VCaP (cell line): ENCODE measurements at regions not wholly inside any gene's neighbourhood (a gene's known extent, or its start where the extent isn't known, plus 50 kb on each side); places are given as distances from the start of the nearest gene placed in this dataset.

Experiments used
- H3K27ac ChIP-seq: fragments of 450-650 bp; 2 replicates; pipeline ENCODE4 v1.5.1; 2017
- TF ChIP-seq, protein P1 (sequence below): fragments of 450-650 bp; conservative IDR thresholded peaks from 2 replicates; pipeline ENCODE4 v1.5.1; 2017; ENCODE audit warnings: mild to moderate bottlenecking, moderate library complexity

DNA sequence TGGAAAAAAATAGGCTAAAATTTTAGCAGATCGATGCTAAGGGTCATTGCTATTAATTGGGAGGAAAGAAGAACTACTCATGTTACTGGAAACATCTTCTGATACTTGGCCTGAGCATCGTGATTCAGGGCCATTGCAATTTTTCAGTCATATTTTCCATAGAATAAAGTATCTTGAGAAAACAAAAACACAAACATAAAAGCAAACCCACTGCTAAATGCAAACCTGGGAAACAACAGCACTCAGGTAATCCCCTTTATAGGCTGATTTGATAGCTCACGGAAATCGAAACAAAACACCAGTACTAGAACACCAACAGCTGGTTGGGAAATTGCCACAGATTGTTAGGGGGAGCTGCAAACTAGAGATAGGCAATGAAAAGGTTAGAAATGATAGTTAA is 172.9 kb upstream of the ESRRG start:
- TF ChIP-seq, protein P1, sequence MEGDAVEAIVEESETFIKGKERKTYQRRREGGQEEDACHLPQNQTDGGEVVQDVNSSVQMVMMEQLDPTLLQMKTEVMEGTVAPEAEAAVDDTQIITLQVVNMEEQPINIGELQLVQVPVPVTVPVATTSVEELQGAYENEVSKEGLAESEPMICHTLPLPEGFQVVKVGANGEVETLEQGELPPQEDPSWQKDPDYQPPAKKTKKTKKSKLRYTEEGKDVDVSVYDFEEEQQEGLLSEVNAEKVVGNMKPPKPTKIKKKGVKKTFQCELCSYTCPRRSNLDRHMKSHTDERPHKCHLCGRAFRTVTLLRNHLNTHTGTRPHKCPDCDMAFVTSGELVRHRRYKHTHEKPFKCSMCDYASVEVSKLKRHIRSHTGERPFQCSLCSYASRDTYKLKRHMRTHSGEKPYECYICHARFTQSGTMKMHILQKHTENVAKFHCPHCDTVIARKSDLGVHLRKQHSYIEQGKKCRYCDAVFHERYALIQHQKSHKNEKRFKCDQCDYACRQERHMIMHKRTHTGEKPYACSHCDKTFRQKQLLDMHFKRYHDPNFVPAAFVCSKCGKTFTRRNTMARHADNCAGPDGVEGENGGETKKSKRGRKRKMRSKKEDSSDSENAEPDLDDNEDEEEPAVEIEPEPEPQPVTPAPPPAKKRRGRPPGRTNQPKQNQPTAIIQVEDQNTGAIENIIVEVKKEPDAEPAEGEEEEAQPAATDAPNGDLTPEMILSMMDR: no peak
- H3K27ac ChIP-seq: no peak overlapping the region

DNA sequence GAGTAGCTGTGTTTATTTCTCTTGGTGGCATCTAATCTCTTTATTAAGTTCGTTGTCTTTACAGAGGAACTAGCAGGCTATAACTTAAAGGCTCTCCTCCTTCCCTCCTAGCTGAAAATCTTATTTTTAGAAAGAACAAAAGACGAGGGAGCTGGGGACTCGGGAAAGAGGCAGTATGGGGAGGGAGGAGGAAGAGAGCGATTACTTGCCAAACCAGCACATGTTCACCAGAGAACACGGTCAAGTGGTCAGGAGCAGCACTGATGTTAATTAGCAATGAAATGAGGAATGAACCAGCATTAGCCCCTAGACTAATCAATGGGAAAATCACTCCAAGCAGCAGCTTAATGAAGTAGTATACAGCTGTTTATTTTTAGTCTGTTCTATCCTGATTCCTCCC is 171.3 kb upstream of the ESRRG start:
- no peak overlapping the region for H3K27ac ChIP-seq
- TF ChIP-seq, protein P1: no peak

DNA sequence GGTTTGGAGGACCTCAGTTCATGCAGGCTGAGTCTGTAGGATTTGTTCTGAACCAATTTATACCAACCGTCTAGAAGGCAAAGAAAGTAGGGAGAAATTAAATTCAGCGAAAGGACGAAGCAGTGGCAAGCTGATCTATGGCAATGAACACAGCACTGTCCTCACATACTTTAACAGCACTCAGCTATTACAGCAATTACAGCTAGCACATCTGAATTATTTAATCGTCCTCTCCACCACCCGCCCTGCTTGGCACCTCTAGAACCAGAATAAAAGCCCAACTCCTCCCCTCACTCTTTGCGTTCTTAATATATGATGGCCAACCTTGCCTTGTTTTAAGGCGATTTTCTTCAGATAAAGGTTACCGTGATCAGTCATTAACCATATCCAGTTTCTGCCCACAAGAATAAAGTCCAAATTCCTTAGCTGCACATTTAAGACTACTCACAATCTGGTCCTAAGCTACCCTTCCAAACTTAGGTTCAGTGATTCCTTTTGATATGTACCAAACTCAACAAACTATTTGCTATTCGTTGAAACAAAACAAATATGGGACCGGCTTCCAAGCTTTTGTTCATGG is 169.4 kb upstream of the ESRRG start:
- H3K27ac ChIP-seq: no peak overlapping the region
- TF ChIP-seq, protein P1: no peak

DNA sequence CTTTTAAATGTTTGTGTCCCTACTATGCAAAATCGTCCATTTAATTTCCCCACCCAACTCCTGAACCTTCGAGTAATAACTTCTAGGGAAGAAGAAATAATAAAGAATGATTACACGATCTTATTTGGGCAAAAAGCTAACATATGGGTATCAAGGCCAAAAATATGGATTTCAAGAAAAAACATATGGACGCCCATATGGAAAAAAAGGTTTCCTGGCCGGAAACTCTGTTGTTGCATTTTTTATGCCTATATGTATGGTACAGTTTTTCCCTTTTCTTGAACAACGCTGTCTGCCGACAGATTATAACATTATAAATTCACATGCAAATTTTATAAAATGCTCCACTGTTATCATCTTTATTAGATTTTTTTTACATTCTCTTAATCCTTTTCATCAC is 167.6 kb upstream of the ESRRG start:
- H3K27ac ChIP-seq: no peak overlapping the region
- TF ChIP-seq, protein P1: no peak

DNA sequence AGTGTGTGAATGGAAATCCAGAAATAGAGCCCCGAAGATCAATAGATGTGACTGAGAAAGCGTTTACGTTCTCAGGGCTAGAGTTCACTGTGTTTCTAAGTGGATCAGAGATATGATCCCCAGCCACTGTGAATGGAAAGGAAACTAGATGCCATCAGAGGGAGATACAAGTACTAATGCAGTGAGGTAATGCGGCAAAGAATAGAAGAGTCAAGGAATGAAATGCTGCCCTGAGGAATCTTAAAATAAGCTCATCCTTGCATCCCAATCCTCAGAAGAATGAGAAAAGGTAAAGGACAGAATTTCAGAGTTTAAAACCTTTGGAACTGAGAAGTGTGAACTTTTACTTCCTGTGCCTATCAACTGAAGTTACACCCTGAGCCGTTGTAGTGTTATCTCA is 165.5 kb upstream of the ESRRG start:
- H3K27ac ChIP-seq: no peak overlapping the region
- TF ChIP-seq, protein P1: no peak

DNA sequence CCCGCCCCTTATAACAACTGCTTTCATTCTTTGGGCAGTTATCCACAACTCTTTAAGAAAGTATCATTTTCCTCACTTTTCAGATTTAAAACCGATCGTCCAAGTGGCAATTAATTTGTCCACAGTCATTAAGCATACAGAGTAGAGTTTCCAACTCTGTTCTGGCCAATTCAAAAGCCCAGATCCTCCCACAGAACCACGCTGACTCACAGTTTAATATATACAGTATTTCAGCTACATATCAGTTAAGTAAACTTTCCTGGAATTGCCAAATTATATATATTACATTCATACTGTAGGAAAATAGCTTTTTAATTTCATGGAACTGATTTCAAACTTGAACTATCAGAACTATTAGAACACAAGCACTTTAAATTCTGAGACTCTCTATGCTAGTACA is 163.8 kb upstream of the ESRRG start:
- no peak overlapping the region for H3K27ac ChIP-seq
- TF ChIP-seq, protein P1: no peak

DNA sequence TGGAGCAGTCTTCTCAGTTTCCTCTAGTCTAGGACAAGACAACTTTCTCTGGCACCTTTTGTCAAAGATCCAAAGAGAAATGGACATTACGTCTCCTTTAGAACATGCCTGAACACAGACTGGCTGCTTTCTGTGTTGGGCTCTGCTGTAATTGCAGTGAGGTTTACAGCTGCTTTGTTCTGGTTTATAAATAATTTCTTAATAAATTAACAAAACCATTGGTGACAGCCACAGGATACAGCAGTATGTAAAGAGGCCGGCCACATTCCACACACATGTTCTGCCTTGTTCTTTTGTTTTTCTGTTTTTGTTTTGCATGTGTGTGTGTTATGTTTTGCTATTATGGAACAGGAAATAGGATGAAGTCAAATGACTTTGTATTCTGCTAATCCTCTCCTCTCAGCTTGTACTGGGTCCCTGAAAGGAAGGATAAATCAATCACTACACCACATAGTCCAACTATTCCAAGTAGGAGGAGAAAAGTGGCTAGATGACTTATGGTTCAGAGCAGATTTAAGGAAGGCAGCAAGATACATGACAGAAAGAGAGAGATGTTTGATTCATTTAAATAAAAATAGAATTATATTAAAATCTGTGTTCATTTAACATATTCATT is 161.5 kb upstream of the ESRRG start:
- no peak overlapping the region for H3K27ac ChIP-seq
- TF ChIP-seq, protein P1: no peak
